Kidney (tissue), 13 donors: ENCODE measurements at regions not wholly inside any gene's neighbourhood (a gene's known extent, or its start where the extent isn't known, plus 50 kb on each side); places are given as distances from the start of the nearest gene placed in this dataset.
"Not testable (repeated sequence)": the region's sequence is repeated elsewhere in the genome, so short reads cannot be mapped to it uniquely, and the experiment has no call there.

Experiments used
- DNase-seq, 5 donors: peaks; one replicate each; pipeline ENCODE4 v3.0.0-alpha.2; 2013 to 2020
- FAIRE-seq: peaks from 2 replicates; lab custom pipeline; 2012; peaks lifted over from hg19 to GRCh38; lab: Jason Lieb, UNC
- H3K27ac ChIP-seq, 2 donors: one replicate each; pipeline ENCODE4 v1.7.0; 2013; ENCODE audit warnings: low read depth in 2 of 2, low read length in 2 of 2, inconsistent platforms in 1 of 2
- H3K27me3 ChIP-seq: one replicate; pipeline ENCODE4 v1.7.1; 2013; ENCODE audit warnings: low read length, inconsistent platforms; ENCODE audit not compliant: control insufficient read depth, insufficient read depth
- H3K36me3 ChIP-seq, 3 donors: one replicate each; pipeline versions ENCODE4 v1.7.0 to v1.7.1; 2013; ENCODE audit warnings: low read length in 3 of 3, control low read depth in 1 of 3, inconsistent platforms in 1 of 3; ENCODE audit not compliant: insufficient read depth in 3 of 3, control insufficient read depth in 2 of 3
- H3K4me1 ChIP-seq, 3 donors: one replicate each; pipeline versions ENCODE4 v1.7.0 to v1.7.1; 2013; ENCODE audit warnings: low read length in 3 of 3, inconsistent platforms in 1 of 3, low read depth in 1 of 3; ENCODE audit not compliant: control insufficient read depth in 2 of 3, insufficient read depth in 2 of 3
- H3K4me3 ChIP-seq, 3 donors: one replicate each; pipeline versions ENCODE4 v1.7.0 to v1.8.1; 2013; ENCODE audit warnings: low read length in 3 of 3, control low read depth in 1 of 3, inconsistent platforms in 1 of 3
- H3K9ac ChIP-seq, 3 donors: one replicate each; pipeline versions ENCODE4 v1.7.0 to v1.7.1; 2013; ENCODE audit warnings: low read length in 3 of 3, control low read depth in 1 of 3, inconsistent platforms in 1 of 3
- H3K9me3 ChIP-seq, 3 donors: one replicate each; pipeline versions ENCODE4 v1.7.0 to v1.7.1; 2013; ENCODE audit warnings: low read length in 3 of 3, control low read depth in 1 of 3, inconsistent platforms in 1 of 3; ENCODE audit not compliant: control insufficient read depth in 2 of 3, insufficient read depth in 1 of 3
- intact Hi-C: fragments of 100-400 bp; cut with DNase I; formaldehyde crosslinking; loops from one replicate; pipeline ENCODE4 v1.11.1; 2022
- TF ChIP-seq, protein P1 (sequence below): IDR thresholded peaks from 3 replicates; pipeline ENCODE4 v1.5.1; 2012; ENCODE audit warnings: mild to moderate bottlenecking, moderate library complexity, borderline replicate concordance; ENCODE audit not compliant: insufficient read depth; ENCODE audit errors: extremely low read depth
- donor health status: control.
- donor health status: control.
- donor health status: control.
- donor health status: control.
- donor health status: control.
- donor health status: DM: yes; HTN: yes; CAD: no.
- donor health status: Normal renal cell carcinoma (clear cell type).

DNA sequence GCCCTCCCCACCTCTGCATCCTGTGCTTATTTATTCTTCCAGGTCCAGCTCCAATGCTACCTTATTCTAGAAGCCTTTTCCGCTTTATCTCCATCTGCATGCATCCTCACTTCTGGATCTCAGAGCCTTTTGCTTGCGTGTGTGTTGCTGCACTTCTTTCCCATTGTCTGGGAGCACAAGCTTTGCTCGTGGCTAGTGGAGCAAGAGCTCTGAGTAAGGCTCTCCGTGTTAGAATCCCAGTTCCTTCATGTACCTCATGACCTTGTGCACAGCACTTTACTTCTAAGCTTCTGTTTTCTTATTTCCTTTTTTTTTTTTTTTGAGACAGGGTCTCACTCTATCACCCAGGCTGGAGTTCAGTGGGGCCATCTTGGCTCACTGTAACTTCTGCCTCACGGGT lies 140.0 kb upstream of the POU3F1 start:
- intact Hi-C loops: no loop called here
- Histone ChIP-seq H3K4me1 (no peaks in the 10 kb centered on the region), H3K27me3 (no peaks in the 10 kb centered on the region), H3K36me3 (no peaks in the 10 kb centered on the region), H3K4me3 (no peak overlapping the region), H3K27ac (no peak overlapping the region), H3K9me3 (peaks cover 0 to 5% (median 0%) of the 10 kb centered on the region in 3 donors), H3K9ac (no peak overlapping the region)
- TF ChIP-seq, protein P1, sequence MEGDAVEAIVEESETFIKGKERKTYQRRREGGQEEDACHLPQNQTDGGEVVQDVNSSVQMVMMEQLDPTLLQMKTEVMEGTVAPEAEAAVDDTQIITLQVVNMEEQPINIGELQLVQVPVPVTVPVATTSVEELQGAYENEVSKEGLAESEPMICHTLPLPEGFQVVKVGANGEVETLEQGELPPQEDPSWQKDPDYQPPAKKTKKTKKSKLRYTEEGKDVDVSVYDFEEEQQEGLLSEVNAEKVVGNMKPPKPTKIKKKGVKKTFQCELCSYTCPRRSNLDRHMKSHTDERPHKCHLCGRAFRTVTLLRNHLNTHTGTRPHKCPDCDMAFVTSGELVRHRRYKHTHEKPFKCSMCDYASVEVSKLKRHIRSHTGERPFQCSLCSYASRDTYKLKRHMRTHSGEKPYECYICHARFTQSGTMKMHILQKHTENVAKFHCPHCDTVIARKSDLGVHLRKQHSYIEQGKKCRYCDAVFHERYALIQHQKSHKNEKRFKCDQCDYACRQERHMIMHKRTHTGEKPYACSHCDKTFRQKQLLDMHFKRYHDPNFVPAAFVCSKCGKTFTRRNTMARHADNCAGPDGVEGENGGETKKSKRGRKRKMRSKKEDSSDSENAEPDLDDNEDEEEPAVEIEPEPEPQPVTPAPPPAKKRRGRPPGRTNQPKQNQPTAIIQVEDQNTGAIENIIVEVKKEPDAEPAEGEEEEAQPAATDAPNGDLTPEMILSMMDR: no peak
- no peak for DNase-seq
- no peak for FAIRE-seq

DNA sequence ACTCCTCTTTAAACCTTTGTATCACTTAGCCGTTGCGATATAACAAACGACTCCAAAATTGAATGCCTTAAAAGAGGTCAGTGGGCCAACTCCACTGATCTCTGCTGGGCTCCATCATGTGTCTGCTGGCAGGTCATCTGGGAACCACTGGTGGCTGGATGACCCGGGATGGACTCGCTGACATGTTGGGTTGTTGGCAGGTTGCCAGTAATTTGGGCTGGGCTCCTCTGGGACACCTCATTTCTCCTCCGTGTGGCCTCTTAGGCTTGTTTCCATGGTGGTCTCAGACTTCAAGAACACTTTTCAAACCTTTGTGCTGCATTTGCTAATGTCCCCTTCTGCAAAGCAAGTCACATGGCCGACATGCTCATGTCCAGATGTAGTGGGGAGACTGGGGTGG lies 139.3 kb upstream of the POU3F1 start:
- no peaks in the 10 kb centered on the region for H3K4me1 ChIP-seq
- H3K4me3 ChIP-seq: no peak overlapping the region
- no peak overlapping the region for H3K27ac ChIP-seq
- FAIRE-seq (no peak), DNase-seq (no peak)
- no peaks in the 10 kb centered on the region for H3K27me3 ChIP-seq
- H3K36me3 ChIP-seq: no peaks in the 10 kb centered on the region
- H3K9me3 ChIP-seq: peaks cover 0 to 5% (median 0%) of the 10 kb centered on the region in 3 donors
- intact Hi-C loops: no loop called here
- H3K9ac ChIP-seq: no peak overlapping the region
- TF ChIP-seq, protein P1: no peak

DNA sequence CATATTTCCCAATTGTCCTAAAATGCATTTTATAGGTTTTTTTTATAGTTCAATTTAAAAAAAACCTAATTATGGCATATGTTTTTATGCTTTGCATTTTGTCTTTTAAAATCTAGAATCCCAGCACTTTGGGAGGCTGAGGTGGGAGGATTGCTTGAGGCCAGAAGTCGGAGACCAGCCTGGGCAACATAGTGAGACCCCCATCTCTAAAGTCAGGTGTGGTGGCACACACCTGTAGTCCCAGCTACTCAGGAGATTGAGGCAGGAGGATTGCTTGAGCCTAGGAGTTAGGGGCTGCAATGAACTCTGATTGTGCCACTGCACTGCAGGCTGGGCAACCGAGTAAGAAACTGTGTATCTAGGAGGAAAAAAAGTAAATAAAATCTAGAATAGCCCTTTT lies 137.2 kb upstream of the POU3F1 start:
- FAIRE-seq: no peak
- Histone ChIP-seq H3K4me3 (no peak overlapping the region), H3K9ac (no peak overlapping the region), H3K27ac (no peak overlapping the region), H3K27me3 (no peaks in the 10 kb centered on the region), H3K9me3 (peaks cover 0 to 3% (median 0%) of the 10 kb centered on the region in 3 donors), H3K4me1 (no peaks in the 10 kb centered on the region), H3K36me3 (no peaks in the 10 kb centered on the region)
- DNase-seq: no peak
- TF ChIP-seq, protein P1: no peak
- intact Hi-C loops: no loop called here

DNA sequence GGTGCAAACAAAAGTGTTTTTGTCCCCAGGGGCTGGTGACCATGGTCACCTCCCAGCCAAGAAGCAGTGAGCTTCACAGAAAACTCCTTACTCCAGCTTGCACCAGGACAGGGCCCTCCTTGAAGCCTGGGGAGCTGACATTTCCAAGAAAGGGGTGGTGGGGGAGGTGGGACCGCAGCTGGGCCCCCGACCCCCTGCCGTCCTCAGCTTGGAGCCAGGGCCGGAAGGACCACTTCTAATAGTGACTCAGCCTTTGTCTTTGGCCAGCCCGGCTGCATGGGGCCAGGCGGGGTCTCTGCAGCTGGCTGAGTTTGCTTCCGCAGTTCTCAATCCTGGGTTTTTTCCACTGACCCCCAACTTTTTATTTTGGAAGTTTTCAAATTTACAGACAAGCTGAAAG lies 136.5 kb upstream of the POU3F1 start:
- H3K9me3 ChIP-seq: no peaks in the 10 kb centered on the region
- TF ChIP-seq, protein P1: no peak
- H3K27ac ChIP-seq: no peak overlapping the region
- DNase-seq (peak in 1 of 5 donors; percentile 45), FAIRE-seq (no peak)
- H3K36me3 ChIP-seq: no peaks in the 10 kb centered on the region
- H3K4me1 ChIP-seq: no peaks in the 10 kb centered on the region
- H3K27me3 ChIP-seq: no peaks in the 10 kb centered on the region
- intact Hi-C loops: no loop called here
- no peak overlapping the region for H3K9ac ChIP-seq
- no peak overlapping the region for H3K4me3 ChIP-seq

DNA sequence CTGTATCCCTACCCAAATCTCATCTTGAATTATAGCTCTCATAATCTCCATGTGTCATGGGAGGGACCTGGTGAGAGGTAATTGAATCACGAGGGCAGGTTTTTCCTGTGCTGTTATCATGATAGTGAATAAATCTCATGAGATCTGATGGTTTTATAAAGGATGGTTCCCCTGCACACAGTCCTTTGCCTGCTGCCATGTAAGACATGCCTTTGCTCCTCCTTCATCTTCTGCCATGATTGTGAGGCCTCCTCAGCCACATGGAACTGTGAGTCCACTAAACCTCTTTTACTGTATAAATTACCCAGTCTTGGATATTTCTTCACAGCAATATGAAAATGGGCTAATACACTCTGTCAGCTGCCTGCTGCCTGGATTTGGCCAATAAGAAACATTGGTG lies 133.8 kb upstream of the POU3F1 start:
- DNase-seq, H3K9ac ChIP-seq, FAIRE-seq, intact Hi-C loops, H3K4me1 ChIP-seq, H3K9me3 ChIP-seq, H3K27me3 ChIP-seq, H3K27ac ChIP-seq, H3K4me3 ChIP-seq, H3K36me3 ChIP-seq: not testable (repeated sequence)
